ENCODE measurements at regions not wholly inside any gene's neighbourhood (a gene's known extent, or its start where the extent isn't known, plus 50 kb on each side); places are given as distances from the start of the nearest gene placed in this dataset.

DNA sequence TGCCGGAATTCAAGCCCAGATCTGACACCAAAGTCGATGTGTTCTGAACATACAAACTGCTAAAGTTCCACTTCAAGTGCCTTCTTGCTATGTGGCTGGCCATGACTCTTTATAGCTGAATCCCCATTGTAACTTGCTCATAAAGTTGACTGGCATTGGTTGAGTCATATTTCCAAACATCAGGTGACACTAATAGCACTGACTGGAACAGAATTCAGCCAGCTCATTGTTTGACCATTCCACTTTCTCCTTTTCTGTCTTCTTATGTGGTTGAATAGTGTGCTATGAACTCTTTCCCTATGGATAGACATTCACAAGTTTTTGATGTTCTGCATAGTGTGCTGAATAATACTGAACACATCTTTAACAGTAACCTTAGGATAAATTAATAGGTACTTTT is 266.2 kb upstream of the ZFP64 start:
- Histone ChIP-seq H3K4me3 (no peak overlapping the region), H3K4me1 (replicated peaks in 1 of 2) (no peaks in the 10 kb centered on the region), H3K27ac (no peak overlapping the region)
- in situ Hi-C loops (cut with MboI; ENCODE audit: low pct_unique_long_range_greater_than_20kb in 2 of 9, low sequenced_read_pairs in 9 of 9, unreplicated experiment in 9 of 9), result no loop called here
- ATAC-seq (replicated peaks in 6 of 8), result no peak
- WGBS, 10 experiments, result 43 to 100% (median 88%) methylated on average over 1 to 2 of the region's 2 CpGs; no CpG with 5 or more reads in 5 of the 10 experiments

DNA sequence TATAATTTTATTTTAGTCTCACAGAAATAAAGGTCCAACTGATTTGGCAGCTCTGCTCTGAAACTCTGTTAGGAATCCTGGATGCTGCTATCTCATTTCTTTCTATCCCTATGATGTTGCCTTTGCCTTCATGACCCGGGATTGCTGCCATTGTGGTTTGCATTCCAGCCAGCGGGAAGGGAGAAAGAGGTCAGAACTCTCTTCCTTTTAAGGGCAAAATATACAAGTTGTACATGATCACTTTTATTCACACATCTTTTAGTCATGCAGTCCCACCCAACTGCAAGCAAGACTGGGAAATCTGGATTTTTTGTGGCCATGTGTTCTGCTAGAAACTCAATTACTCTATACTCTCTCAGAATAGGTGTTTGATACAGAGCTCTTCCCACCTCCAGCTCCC is 263.1 kb upstream of the ZFP64 start:
- no peak overlapping the region for H3K4me3 ChIP-seq
- WGBS, 10 experiments, result 14 to 100% (median 73%) methylated on average over 1 to 2 of the region's 2 CpGs; no CpG with 5 or more reads in 3 of the 10 experiments
- H3K4me1 ChIP-seq (replicated peaks in 1 of 2), result no peaks in the 10 kb centered on the region
- H3K27ac ChIP-seq, result no peak overlapping the region
- in situ Hi-C loops (cut with MboI; ENCODE audit: low pct_unique_long_range_greater_than_20kb in 2 of 9, low sequenced_read_pairs in 9 of 9, unreplicated experiment in 9 of 9), result no loop called here
- ATAC-seq (replicated peaks in 6 of 8), result peak in 3 of 8 experiments; percentile 36 to 92 (median 86)

DNA sequence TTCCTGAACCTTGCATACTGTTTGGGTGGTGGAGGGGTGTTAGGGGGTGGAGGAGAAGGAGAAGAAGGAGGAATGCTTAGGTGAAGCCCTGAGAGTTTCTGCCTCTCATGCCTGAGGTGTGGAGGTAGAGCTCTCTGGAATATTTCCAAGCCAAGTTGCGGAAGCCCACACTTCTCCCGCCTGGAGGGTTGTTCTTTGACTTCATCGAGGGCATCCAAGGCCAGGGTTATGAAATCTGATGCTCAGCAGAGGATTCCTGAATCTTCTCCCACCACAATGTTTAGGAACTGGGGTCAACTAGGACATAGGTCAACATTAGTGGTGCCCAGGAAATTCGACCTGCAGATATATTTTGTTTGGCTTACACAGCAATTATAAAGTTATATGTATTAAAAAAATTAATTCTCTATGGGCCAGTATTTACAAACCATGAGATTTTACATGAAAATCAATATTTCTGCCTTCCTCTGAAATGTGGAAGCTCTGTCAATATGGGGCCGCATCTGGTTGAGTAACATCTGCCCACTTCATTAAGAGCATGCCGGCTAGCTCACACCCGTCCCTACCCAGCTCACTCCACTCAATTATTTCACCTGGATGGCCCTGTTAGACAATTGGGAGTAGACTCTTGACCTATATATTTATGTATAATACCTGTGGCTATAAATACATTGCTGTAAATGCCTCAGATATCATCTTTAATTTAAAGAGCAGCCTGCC is 257.1 kb upstream of the ZFP64 start:
- in situ Hi-C loops (cut with MboI; ENCODE audit: low pct_unique_long_range_greater_than_20kb in 2 of 9, low sequenced_read_pairs in 9 of 9, unreplicated experiment in 9 of 9), result no loop called here
- WGBS, 10 experiments, result 20 to 100% (median 78%) methylated on average over 1 to 6 of the region's 7 CpGs; no CpG with 5 or more reads in 3 of the 10 experiments
- no peak for ATAC-seq (replicated peaks in 6 of 8)
- Histone ChIP-seq H3K4me3 (no peak overlapping the region), H3K27ac (no peak overlapping the region), H3K4me1 (replicated peaks in 1 of 2) (peaks cover 0 to 11% of the 10 kb centered on the region in 2 donors)

DNA sequence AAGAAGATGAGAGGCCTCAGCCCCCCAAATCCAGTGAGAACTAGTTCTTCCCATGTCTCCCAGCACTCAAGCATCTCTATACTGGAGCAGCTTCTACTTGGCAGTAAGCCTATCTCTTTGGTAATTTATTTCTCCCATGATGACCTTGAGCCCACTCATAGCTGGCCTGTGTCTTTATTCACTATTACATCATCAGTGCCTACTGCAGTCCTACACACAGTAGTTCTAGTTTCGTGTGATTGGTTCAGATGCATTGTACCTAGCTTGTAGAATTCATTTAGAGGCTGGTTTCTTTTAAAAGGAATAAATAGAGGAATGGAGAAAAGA is 255.6 kb upstream of the ZFP64 start:
- H3K4me3 ChIP-seq, result no peak overlapping the region
- WGBS, 10 experiments, result 60 to 100% (median 78%) methylated on average over 1 of the region's 1 CpG; no CpG with 5 or more reads in 6 of the 10 experiments
- peaks cover 0 to 14% of the 10 kb centered on the region in 2 donors for H3K4me1 ChIP-seq (replicated peaks in 1 of 2)
- in situ Hi-C loops (cut with MboI; ENCODE audit: low pct_unique_long_range_greater_than_20kb in 2 of 9, low sequenced_read_pairs in 9 of 9, unreplicated experiment in 9 of 9), result no loop called here
- peak in 3 of 8 experiments; percentile 45 to 67 (median 61) for ATAC-seq (replicated peaks in 6 of 8)
- no peak overlapping the region for H3K27ac ChIP-seq

DNA sequence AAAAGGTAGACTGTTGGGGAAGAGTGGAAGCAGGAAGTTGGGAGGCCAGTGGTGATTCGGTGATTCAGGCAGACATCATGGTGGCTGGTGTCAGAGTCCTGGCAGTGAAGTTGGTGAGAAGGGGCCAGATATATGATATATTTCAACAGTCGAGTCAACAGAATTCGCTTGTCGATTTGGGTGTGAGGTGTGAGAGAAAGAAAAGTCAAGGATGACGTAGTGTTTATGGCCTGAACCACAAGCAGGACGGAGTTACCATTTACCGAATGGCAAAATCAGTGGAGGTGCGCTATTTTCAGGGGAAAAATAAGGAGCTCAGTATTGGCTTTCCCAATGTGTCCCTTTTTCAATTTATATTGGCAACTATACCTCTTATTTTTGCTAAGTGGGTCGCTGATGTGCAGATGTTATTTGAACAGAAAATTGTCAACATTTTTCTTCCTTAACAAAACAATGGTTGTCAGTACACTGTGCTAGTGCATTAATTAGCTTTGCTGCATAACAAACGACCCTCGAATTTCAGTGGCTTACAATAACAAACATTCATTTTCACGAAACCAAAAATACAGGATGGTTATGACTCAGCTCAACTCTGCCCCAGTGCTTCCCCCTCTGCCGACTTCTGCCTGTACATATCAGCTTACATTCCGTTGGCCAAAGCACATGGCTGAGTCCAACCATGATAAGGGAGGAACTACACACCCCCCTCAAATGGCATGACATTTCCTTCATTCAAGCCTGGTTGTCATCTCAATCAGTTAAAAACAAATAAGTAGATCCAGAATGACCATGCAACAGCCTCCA is 255.0 kb upstream of the ZFP64 start:
- Histone ChIP-seq H3K4me1 (replicated peaks in 1 of 2) (peaks cover 0 to 20% of the 10 kb centered on the region in 2 donors), H3K4me3 (no peak overlapping the region), H3K27ac (no peak overlapping the region)
- no peak for ATAC-seq (replicated peaks in 6 of 8)
- in situ Hi-C loops (cut with MboI; ENCODE audit: low pct_unique_long_range_greater_than_20kb in 2 of 9, low sequenced_read_pairs in 9 of 9, unreplicated experiment in 9 of 9), result no loop called here
- 75 to 95% (median 85%) methylated on average over 6 to 14 of the region's 14 CpGs for WGBS, 10 experiments

DNA sequence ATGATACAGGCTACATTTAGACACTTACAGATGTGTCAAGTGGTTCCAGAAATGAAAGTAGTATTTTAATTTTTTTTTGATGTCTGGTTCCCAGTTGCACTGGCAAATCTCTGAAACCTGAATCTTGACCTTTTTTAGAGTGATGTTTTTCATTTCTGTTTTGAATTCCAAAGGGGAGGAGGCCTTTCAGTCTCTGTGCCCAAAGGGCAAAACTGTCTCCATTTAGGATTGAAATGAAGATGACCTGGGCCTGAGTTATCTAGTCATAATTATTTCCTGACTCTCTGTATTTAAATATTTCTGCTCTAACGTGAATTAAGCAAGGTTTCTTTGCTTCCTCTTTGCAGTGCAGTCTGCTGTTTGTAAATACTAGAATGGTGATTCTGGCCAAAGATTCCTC is 252.9 kb upstream of the ZFP64 start:
- Histone ChIP-seq H3K4me1 (replicated peaks in 1 of 2) (peaks cover 0 to 38% of the 10 kb centered on the region in 2 donors), H3K27ac (no peak overlapping the region), H3K4me3 (no peak overlapping the region)
- in situ Hi-C loops (cut with MboI; ENCODE audit: low pct_unique_long_range_greater_than_20kb in 2 of 9, low sequenced_read_pairs in 9 of 9, unreplicated experiment in 9 of 9), result no loop called here
- ATAC-seq (replicated peaks in 6 of 8), result peak in 3 of 8 experiments; percentile 37 to 79 (median 53)
- WGBS, 10 experiments, result 0 to 100% (median 40%) methylated on average over 1 of the region's 1 CpG; no CpG with 5 or more reads in 2 of the 10 experiments

DNA sequence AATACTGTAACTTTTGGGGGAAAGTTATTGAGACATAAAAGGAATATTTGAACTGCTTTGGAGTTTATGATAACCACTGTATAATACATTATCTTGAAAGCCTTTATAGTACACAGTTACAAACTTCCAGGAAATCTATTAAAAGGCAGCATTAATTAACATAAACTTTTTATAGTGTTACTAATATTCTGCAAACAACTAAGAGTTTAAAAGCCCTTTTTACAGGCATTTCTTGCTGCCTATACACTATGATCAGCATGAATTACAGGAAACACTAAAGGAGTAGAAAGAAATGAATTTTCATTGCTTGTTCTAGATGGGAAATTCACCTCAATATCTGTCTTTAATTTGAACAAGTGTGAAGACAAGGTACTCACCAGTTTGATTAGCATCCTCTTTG is 252.3 kb upstream of the ZFP64 start:
- Histone ChIP-seq H3K27ac (no peak overlapping the region), H3K4me3 (no peak overlapping the region), H3K4me1 (replicated peaks in 1 of 2) (peaks cover 2 to 40% of the 10 kb centered on the region in 2 donors)
- in situ Hi-C loops (cut with MboI; ENCODE audit: low pct_unique_long_range_greater_than_20kb in 2 of 9, low sequenced_read_pairs in 9 of 9, unreplicated experiment in 9 of 9), result no loop called here
- ATAC-seq (replicated peaks in 6 of 8), result peak in 2 of 8 experiments; percentile 55 to 67

DNA sequence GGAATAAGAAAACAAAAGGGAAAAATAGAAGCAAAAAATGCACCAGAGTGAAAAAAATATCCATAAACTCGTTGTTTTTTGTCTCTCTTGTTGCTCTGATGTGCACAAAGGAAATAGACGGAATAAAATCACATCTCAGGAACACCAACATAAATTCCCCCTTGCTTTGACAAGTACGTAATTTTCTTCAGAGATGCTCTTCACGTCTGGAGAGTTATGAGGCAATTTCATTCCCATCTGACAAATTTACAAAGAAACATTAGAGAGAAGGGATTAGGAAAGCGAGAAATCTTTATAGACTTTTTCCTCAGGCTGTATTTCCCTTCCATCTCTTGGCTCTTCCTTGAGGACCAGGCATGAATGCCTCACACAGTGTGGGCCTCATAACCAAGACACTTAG is 250.1 kb upstream of the ZFP64 start:
- in situ Hi-C loops (cut with MboI; ENCODE audit: low pct_unique_long_range_greater_than_20kb in 2 of 9, low sequenced_read_pairs in 9 of 9, unreplicated experiment in 9 of 9), result no loop called here
- ATAC-seq (replicated peaks in 6 of 8), result peak in 3 of 8 experiments; percentile 20 to 35 (median 28)
- H3K27ac ChIP-seq, result no peak overlapping the region
- peaks cover 7 to 42% of the 10 kb centered on the region in 2 donors for H3K4me1 ChIP-seq (replicated peaks in 1 of 2)
- WGBS, 10 experiments, result 43 to 75% (median 59%) methylated on average over 2 to 5 of the region's 5 CpGs
- no peak overlapping the region for H3K4me3 ChIP-seq

DNA sequence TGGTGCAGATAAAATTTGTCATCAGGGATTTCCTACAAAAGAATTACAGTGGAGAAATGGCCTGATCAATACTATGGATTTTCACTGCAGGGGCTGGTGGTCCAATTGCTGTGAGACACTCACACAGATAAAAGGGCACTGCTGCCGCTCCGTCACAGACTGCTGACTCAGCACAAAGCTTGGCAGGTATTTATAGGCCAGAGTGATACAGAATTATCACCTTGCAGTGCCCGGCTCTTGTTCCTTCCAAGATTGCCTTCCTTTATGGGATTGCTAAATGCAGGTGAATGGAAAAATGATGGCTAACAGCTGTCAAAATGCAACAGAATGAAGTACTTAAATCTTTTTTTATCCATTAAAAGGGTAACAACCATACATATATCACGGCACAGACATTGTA is 247.8 kb upstream of the ZFP64 start:
- H3K4me3 ChIP-seq, result no peak overlapping the region
- in situ Hi-C loops (cut with MboI; ENCODE audit: low pct_unique_long_range_greater_than_20kb in 2 of 9, low sequenced_read_pairs in 9 of 9, unreplicated experiment in 9 of 9), result no loop called here
- ATAC-seq (replicated peaks in 6 of 8), result peak in 5 of 8 experiments; percentile 70 to 96 (median 81)
- 37 to 100% (median 75%) methylated on average over 1 to 4 of the region's 4 CpGs for WGBS, 10 experiments
- no peak overlapping the region for H3K27ac ChIP-seq
- peaks cover 7 to 42% of the 10 kb centered on the region in 2 donors for H3K4me1 ChIP-seq (replicated peaks in 1 of 2)

DNA sequence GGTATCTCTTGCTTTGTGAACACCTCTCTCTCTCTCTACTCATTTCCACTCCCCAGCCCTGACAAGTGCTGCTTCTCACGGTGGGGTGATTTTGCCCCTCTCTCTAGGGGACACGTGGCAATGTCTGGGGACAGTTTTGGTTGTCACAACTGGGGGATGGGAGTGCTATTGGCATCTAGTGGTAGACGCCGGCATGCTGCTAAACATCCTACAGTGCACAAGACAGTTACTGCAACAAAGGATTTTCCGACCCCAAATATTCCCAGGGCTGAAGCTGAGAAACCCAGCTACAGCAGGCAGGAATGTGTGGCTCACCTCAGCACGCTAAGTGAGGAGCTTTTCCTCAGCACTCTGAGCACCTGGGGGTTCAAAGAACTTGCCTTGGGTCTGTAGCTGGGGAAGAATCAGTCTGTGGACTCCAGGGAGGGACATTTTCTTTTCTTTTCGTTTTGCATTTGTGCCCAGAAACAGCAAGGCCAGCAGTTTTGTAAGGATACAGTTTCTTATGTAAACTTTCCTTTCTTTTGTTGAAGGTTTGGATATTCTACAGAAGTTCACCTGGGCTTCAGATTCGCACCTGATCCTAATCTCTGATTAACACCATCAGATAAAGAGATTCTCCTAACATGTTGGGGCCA is 246.9 kb upstream of the ZFP64 start:
- Histone ChIP-seq H3K27ac (peak overlapping the region; percentile 33 to 44), H3K4me1 (replicated peaks in 1 of 2) (peaks cover 7 to 42% of the 10 kb centered on the region in 2 donors), H3K4me3 (no peak overlapping the region)
- in situ Hi-C loops (cut with MboI; ENCODE audit: low pct_unique_long_range_greater_than_20kb in 2 of 9, low sequenced_read_pairs in 9 of 9, unreplicated experiment in 9 of 9), result no loop called here
- 13 to 90% (median 60%) methylated on average over 1 to 5 of the region's 8 CpGs for WGBS, 10 experiments
- no peak for ATAC-seq (replicated peaks in 6 of 8)

DNA sequence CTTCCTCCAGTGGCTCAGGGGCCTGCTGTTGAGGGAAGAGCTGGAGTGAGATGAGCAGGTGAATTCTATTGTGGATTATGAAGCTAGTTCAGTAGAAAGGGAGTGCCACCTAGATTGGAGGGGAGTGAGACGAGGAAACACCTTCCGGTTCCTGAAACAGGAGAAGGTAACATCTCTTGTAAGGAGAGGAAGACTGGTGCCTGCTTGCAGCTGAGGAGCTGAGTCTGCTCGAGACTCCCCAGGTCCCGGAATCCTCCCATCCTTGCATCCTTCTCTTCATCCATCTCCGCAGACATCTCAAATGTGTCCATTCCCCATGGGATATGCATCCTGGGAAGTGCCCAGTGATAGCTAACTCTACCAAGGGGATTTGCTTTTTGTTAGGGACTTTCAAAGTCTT is 242.9 kb upstream of the ZFP64 start:
- no peak for ATAC-seq (replicated peaks in 6 of 8)
- Histone ChIP-seq H3K27ac (no peak overlapping the region), H3K4me1 (replicated peaks in 1 of 2) (peaks cover 7 to 14% of the 10 kb centered on the region in 2 donors), H3K4me3 (no peak overlapping the region)
- in situ Hi-C loops (cut with MboI; ENCODE audit: low pct_unique_long_range_greater_than_20kb in 2 of 9, low sequenced_read_pairs in 9 of 9, unreplicated experiment in 9 of 9), result no loop called here
- 78 to 100% (median 91%) methylated on average over 1 to 4 of the region's 5 CpGs; no CpG with 5 or more reads in 2 of the 10 experiments for WGBS, 10 experiments

DNA sequence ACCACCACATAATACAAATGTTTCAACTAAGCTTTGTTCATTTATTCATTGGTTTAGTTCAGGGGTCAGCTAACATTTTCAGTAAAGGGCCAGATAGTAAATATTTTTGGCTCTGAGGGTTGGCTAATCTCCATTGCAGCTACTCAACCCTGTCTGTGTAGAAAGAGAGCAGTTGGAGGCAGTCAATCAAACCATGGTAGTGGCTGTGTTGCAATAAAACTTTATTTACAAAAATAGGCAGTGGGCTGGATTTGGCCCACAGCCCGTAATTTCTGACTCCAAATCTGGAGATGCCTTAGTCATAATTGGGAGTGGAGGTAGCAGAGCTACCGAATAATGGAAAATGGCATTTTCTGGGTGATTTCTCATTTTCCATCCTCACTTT is 242.5 kb upstream of the ZFP64 start:
- 40 to 100% (median 87%) methylated on average over 1 to 2 of the region's 2 CpGs; no CpG with 5 or more reads in 2 of the 10 experiments for WGBS, 10 experiments
- in situ Hi-C loops (cut with MboI; ENCODE audit: low pct_unique_long_range_greater_than_20kb in 2 of 9, low sequenced_read_pairs in 9 of 9, unreplicated experiment in 9 of 9), result no loop called here

DNA sequence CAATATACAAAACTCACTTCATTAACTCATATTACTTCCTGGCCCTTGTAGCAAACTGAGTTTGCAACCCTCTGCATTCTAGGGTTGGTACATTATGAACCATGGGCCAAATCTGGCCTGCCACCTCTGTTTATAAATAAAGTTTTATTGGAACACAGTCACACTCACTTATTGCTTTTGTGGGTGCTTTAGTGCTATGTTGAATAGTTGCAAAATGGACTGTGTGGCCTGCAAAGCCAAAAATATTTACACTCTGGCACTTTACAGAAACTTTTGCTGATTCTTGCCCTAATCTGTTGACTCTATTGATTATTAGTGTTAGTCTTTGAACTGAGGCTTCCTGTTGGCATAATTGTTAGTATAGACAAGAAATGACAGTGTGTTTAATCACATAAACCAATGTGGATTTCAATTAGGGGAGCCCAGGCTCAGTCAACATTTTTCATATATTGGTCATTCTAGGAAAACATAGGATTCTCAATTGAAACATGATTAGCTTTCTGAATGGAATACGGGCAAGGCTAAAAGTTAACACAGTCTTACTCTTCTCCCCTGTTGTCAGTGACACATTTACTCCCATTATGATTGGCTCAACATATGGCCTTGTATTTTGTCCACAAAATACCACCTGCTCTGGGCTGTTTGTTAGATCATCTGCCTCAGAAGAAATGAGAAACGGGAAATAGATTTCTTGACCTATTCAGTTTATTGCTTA is 241.9 kb upstream of the ZFP64 start:
- no peak for ATAC-seq (replicated peaks in 6 of 8)
- in situ Hi-C loops (cut with MboI; ENCODE audit: low pct_unique_long_range_greater_than_20kb in 2 of 9, low sequenced_read_pairs in 9 of 9, unreplicated experiment in 9 of 9), result no loop called here
- 36 to 100% (median 66%) methylated on average over 1 to 2 of the region's 2 CpGs for WGBS, 10 experiments
- Histone ChIP-seq H3K4me3 (no peak overlapping the region), H3K27ac (no peak overlapping the region), H3K4me1 (replicated peaks in 1 of 2) (peaks cover under 1 to 7% of the 10 kb centered on the region in 2 donors)

More for the DNA sequence above, 242.5 kb upstream of the ZFP64 start:
- no peak overlapping the region for H3K4me3 ChIP-seq
- H3K27ac ChIP-seq, result no peak overlapping the region
- ATAC-seq (replicated peaks in 6 of 8), result no peak
- H3K4me1 ChIP-seq (replicated peaks in 1 of 2), result peaks cover 6 to 12% of the 10 kb centered on the region in 2 donors

Data from motor neuron (in vitro differentiated cells).